Globus pallidus (tissue), 1 donor: ENCODE measurements at regions not wholly inside any gene's neighbourhood (a gene's known extent, or its start where the extent isn't known, plus 50 kb on each side); places are given as distances from the start of the nearest gene placed in this dataset.

Source experiments
- DNase-seq: peaks from one replicate; pipeline ENCODE4 v3.0.0-alpha.2; 2015; ENCODE audit warnings: low spot score

DNA sequence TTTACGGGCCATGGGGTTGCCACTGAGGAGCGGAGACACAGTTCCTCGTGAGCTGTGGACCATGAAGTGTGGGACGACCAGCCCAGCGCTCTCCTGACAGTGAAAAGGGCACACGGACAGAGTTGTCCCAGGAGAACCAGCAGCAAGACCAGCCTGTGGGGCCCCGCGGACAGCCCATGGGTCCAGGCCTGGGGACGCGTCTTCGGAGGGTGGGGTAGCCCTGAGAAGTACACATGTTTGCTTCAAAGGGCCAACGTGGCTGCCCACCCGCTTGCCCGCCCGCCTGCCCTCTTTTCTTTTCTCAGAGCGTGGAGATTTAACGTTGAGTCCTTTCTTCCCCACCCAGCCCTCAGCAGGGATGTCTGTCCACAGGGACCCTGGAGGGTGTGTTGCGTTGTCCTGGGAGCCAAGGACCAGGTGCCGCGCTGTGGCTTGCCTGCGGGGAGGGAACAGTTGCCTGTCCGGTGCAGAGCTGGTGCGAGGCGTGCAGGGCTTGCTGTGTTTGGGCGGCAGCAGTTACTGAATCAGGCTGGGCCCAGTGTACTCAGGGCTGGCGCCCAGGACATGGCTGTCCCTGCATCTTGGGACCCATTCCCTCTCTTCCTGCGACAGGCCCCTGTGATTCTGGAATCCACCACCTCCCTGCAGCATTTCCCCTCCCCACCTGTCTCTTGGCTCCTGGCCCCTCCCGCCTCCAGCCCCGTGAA lies 120.1 kb upstream of the HDAC4 start:
- no peak for DNase-seq

DNA sequence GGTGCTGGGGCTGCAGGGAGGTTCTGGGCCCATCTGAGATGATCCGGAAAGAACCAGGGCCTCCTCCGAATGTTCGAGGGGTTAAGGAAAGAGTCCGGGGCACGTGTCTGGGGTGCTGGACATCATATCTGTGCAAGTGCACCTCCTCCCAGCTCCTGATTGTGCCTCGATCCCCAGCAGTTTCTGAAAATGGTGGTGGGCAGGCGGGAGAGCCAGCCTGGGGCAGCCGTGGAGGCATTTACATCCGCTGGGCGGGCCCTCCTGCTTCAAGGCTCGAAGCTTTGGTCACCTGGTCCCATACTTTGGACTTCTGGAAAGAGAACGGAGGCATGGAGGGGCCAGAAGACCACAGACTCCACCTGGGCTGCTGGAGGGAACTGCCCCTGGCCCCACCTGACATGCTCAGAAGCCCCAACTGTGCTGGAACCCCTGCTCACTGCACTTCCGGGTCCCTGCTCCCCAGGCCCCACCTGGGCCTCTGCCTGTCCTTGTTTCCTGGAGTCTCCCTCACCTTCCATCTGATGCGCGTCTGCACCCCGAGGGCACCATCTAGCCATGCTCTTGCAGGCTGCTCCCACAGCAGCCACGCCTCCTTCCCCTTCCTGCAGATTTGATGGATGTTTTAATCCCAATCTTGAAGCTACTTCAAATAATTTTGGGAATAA lies 119.2 kb upstream of the HDAC4 start:
- no peak for DNase-seq

DNA sequence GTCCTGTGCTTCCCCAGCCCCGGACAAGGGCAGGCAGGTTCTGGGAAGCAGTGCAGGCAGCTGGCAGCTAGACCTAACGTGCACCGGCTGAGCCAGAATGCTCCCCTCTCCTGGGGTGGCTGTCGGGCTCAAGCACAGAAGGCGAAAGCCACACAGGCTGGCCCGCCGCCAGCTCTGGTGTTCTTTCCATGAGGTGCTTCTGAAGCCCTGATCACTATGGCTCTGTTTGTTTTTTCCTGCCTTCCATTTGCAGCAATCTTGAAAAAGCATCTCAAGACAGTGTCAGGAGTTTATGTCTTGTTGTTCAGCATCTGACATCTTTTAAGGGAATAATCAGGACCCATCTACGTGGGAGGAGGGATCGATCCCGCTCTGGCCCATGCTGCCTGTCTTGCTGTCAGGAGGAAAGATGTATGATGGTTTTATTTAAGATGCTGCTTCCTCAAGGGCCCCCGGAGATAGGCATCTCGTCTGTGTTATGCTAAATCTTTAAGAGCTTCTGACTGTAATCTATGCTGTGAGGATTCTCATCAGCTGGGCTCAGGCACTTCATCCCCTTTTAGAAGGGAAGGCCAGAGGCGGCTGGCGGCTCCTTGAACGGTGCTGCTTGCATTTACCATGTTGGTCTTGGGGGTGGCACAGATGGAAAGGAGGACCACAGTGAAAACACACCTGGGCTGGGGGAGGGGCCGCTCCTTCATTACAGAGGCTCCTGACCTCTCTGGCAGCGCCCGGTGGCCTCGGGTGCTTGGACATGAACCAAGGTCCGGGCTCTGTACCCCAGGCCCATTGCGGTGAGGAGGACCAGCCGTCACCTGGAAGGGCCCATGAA lies 118.5 kb upstream of the HDAC4 start:
- no peak for DNase-seq

DNA sequence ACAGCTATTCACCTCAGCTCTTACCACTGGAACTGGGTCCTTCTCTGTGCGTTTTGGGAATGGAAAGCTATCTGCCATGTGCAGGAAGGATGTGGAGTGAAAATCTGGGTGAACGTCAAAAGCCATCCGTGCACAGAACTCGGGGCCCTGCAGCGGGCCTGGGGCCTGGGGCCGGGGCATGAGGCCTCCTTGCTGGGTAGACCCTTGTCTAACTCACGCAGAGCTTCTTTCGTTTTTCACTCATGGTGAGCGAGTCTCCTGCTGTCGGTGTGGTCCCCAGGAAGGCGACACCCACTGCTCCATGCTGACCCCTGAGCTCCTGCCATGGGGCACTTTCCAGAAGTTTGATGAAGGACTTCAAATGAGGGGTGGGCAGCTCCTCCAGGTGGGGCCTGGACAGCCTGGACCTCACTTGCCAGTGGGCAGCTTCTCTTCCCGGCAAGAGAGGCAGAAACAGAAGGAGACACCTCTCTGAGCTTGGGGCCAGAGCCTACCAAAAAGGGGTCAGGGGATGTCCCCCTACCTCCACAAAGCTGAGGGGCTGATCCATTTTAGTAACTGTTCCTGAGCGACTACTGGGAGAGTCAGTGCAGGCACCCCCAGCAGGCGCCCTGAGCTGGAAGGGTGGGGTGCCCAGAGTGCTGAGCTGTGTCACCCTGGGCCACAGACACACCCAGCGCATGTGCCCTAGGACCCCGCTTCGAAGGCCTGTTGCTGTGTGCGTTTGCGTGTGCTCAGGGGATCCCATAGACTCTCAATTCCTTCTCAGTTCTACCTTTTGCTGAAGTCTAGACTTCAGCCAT lies 117.7 kb upstream of the HDAC4 start:
- no peak for DNase-seq

DNA sequence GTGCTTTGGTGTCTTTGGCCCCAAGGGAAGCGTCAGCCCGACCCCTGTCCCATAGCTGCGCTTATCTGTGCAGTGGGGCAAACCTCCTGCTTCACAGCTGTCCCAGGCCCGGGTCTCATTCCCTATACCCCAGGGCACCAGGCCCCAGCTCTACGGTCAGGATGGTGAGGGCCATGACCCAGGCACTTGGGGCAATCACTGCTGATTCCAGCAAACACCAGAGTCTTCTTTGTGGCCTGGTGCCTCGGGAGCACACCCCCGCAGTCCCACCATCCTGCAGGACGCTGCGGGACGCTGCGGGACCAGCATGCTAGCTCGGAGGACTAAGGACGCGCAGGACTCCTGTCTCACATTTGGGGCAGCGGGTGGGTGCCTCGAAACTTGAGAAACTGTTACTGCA lies 116.9 kb upstream of the HDAC4 start:
- no peak for DNase-seq

DNA sequence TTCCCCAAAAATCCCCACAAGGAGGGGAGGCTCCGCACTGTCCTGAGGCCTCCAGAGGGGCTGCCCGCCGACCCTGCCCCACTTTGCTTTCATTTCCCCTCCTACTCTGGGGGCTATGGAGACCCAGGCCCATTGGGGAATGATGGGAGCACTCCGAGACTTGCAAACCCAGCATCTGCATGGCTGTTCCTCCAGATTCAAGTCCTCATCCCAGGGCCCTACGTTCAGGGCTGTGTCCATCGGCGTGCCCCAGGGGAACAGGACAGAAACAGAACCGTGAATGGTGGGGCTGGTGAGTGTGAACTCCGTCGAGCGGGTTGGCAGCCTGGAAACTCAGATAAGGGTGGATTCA lies 116.1 kb upstream of the HDAC4 start:
- DNase-seq: no peak

DNA sequence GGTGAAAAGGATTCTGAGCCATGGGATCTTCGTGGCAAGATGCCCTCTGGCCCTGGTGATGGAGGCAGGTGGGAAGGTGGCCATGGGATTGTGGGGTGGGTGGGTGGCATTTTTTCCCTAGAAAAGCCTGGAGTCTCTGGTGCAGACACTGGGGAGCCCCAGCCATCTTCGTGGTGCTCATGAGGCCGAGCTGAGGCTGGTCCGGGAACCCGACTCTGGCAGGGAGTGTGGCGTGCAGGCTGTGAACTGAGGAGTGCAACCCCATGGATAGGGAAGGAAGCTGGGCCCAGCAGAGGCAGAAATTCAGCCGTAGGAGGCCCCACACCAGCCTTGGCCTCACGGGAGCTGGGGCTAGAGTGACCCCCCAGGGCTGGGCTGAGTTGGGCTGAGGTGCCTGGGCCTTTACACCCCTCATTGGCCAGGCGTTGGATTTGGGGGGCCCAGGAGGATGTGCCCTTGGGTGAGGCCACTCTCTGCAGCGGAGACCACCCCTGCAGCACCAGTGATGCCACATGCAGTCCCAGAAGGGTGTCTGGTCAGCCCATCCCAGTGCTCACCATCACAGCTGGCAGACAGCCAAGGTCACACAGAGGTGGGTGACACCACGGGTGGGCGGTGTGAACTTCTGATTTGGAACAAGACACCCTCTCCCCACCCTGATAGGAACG lies 115.6 kb upstream of the HDAC4 start:
- DNase-seq: no peak

DNA sequence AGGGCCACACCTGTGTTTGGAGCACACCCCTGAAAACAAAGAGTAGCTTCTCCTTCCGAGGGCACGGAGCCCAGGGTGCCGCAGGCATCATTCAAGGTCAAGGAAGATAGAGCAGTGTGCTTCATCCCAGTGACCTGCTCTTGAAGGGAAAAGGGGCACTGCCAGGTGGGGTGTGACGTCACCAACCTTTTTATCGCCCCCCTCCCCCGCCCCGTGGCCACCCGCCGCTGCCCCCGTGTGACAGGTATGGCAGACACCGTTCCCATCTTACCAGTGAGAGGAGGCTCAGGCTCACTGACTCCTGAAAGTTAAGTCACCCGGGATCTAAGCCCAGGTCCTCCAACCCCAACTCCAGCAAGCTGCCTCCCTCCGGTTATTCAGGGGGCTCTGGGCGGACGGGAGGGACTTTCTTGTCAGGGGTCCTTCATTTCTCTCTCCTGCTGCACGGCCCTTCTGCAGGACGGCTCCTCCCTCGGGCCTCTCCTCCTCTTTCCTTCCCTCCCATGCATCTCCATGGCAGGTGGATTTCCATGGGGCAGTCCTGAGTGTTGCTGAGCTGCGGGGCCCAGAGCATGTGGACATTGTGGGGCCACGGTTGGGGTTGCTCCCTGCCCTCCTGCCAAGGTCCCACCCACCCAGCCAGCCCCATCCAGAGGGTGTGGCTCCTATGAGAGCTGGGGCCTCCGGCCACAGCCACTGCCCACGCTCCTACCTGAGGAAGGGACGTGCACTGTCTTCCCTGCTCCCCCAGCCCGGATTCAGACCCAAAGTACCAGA lies 114.1 kb upstream of the HDAC4 start:
- no peak for DNase-seq

DNA sequence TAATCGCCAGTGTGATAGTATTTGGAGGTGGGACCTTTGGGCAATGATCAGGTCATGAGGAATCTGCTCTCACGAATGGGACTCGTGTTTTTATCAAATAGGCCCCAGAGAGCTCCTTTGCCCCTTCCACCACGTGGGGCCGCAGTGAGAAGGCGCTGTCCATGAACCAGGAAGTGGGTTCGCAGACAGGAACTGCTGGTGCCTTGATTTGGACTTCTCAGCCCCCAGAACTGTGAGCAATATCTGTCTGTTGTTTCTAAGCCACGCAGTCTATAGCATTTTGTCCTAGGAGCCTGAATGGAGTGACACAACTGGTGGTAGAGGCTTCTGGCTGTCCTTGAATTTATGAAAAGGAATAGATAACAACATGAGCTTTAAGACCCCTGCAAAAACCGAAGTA lies 111.2 kb upstream of the HDAC4 start:
- DNase-seq: no peak

DNA sequence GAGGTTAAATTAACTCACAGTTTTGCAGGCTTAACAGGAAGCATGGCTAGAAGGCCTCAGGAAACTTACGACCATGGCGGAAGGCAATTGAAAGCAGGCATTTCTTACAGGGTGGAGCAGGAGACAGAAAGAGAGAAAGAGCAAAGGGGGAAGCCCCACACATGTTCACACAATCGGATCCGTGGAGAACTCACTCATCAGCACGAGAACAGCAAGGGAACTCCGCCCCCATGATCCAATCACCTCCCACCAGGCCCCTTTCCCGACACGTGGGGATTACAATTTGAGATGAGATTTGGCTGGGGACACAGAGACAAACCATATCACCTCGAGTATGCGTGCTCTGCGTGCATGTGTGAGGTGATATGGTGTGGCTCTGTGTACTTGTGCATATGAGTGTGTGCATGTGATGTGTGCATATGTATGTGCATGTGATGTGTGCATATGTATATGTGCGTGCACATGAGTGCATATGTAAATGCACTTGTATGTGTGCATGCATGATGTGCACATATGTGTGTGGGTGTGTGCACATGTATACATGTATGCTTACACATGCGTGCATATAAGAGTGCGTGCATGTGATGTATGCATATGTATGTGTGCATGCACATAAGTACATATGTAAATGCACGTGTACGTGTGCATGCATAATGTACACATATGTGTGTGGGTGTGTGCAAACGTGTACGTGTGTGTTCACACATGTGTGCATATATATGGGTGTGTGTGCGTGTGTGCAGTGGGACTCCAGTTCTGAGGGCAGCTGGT lies 108.7 kb upstream of the HDAC4 start:
- DNase-seq: no peak

DNA sequence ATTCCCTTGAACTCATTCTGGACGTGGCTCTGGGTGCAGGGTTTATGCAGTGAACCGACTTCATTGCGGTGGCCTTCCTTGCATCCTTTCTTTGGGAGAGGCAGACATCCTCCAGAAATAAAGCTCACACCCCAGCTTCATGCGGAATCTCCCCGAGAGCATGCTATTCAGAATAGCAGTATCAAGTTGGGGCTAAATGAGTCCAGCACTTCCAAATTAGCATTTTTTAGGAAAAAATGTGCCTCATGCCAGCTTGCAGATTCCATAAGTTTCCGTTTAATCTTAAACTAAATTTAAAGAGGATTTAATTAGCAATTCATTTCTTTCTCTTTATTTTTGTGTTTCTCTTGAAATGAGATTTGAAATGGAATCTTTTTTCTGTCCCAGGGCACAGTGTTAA lies 107.4 kb upstream of the HDAC4 start:
- DNase-seq: no peak

DNA sequence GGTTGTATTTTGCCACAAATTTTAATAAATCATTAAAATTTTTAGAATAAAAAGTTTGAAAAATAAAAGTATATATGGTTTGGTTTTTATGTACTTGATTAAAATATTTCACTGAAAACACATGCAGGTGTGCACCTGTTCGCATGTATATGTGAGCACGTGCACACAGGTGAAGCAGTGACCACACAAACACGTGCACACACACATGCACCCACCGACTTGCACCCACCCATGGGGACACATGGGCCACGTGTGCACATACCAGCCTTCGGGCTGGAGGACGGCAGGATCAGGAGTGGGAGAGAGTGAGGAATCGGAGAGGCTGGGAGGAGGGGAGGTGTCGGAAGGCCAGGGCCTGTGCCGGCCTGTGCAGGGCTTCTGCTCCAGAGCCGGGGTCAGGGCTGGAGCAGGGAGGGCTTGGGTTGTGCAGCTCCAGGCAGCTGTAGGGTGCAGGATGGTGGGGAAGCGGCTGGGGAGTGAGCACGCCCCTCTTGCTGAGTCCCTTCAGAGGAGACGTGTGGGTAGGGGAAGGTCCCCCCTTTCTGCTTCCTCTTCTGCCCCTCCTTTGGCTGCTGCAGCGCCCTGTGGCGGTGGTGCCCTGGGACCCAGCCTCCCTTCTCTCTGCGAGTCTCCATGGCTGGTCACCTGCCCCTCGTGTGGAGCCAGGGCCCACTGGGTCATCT lies 106.9 kb upstream of the HDAC4 start:
- DNase-seq: no peak

DNA sequence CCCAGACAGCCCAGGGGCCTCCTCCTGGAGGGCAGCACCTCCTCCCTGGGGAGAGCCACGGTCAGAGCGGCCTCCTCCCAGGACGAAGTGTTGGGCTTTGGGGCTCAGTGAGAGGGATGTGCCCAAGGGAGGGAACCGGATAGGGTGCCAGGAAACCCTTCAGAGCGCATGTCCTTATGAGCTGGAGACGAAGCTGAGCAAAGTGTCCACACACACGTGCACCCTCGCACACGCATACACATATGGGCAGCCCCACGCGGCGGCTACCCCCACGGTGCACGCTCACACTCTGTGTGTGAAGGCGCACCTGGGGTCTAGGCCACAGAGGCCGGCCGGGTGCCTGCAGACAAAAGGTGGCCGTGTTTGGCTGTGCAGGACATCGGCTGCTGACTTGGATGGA lies 106.1 kb upstream of the HDAC4 start:
- DNase-seq: no peak

DNA sequence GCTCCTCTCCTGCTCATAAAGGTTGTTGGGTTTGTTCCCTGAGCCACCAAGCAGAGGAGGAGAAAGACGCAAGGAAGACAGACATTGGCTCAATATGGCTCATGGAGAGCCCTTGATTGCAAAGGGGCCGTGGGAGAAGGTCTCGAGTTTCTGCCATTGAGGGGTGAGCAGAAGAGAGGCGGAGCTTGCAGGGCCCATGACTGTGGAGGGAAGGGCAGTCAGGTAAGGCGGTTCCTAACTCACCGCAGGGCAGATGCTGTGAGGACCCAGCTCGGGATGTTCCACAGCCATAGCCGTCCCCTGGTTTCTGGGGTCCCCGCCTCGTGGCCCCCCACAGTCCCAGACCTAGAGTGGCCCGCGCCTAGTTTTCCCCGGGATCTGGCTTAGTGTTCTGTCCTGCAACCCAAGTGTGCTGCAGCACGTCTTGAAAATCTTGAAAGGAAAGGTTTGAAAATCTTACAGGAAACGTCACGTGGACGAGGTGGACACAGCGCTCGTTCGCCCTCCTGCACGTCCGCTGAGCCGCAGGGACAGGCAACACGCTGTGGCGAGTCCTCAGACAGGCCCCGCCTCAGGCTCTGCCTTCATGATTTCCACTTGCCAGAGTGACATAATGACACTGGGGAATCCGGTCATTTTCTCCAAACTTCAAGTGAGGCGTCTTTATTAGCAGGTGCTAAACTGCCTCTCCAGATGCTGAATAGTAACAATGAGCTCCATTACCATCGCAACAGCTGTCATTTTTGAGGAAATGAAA lies 105.5 kb upstream of the HDAC4 start:
- no peak for DNase-seq

DNA sequence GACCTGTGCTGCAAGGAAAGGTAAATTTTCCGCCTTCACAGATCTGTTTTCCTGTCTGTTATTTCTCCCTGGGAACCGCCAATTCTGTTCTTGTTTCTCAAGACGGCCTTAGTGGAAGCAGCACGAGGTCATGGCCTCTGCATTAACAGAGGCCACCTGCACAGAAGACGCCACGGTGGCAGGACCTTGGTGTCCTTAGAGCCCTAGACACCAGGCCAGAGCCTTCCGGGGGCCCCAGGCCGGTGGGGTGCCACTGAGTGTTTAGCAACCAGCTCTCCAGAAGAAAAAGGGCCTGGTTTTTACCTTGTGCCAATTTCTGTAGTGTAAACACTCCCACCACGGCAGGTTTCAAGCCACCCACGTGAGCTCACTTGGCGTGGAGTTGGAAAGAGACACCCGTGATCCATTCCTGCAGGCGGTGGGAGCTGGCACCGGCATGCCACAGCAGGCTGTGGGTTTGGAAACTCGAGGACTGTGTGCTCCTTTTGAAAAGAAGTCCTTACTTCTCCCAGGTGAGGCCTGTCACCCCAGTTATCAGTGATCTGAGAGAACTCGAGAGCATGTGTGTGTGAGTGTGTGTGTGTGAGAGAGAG lies 103.9 kb upstream of the HDAC4 start:
- DNase-seq: no peak

DNA sequence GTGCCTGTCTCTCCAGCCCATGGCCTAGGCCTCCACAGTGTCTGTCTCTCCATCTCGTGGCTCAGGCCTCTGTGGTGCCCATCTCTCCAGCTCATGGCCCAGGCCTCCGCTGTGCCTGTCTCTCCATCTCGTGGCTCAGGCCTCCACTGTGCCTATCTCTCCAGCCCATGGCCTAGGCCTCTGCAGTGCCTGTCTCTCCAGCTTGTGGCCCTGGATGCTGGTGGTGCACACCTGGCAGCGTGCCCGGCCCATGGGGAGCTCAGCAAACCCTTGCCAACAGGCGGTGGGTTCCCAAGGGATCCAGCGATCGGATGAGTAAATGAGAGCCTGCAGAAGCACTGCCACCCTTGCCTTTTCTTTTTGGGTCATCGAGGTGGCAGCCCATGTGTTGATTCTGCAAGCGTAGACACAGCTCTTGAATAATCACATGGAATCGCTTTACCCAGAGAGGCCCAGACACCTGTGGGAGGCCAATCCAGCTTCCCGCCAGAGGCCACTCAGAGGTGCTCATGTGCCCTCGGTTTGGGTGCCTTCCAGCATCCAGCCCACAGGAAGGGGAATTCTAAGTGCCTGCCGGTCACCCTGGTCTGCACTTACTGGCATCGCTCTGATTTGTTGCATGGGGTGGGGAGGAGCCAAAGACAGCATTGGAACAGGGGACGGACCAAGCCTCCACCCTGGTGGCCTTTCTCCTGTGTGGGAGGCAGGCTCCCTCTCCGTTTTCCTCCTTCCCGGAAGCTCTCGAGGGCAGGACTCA lies 101.8 kb upstream of the HDAC4 start:
- no peak for DNase-seq
